AG10803 (cell line): ENCODE measurements at regions not wholly inside any gene's neighbourhood (a gene's known extent, or its start where the extent isn't known, plus 50 kb on each side); places are given as distances from the start of the nearest gene placed in this dataset.

ENCODE experiments used
- DNase-seq: peaks from one replicate; pipeline ENCODE4 v3.0.0; 2010; ENCODE audit warnings: low read depth
- H3K4me3 ChIP-seq: 2 replicates; pipeline ENCODE4 v1.5.1; 2011; ENCODE audit warnings: mild to moderate bottlenecking, low read length, control low read depth
- CTCF ChIP-seq: conservative IDR thresholded peaks from 2 replicates; pipeline ENCODE4 v1.5.1; 2011; ENCODE audit warnings: mild to moderate bottlenecking, low read length, control low read depth, inconsistent platforms

- no peak for TF ChIP-seq CTCF
- DNase-seq: no peak
- H3K4me3 ChIP-seq: no peak overlapping the region
These were observed 140.9 kb upstream of the CHORDC1 start for GRCh38 chr11:90363739-90364138.

- TF ChIP-seq CTCF: no peak
- H3K4me3 ChIP-seq: no peak overlapping the region
- no peak for DNase-seq
These were observed 132.4 kb upstream of the CHORDC1 start for GRCh38 chr11:90355200-90355599.

DNA sequence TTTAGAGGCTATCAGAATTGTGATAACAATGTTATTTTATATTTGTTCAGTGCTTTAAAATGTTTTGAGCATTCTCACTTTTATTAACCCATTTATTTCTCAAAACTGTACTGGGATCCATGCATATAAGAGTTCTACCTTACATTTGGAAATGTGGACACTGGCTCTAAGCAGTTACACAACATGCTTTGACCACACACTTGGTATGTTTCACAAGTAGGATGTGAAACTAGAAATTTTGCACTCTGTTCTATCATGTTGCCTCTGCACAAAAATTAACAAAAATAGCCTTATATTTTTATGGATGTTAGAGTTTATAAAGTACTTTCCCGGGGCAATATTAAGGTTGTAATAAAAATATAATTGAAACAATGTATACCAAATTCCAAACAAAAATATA is 126.9 kb upstream of the CHORDC1 start:
- H3K4me3 ChIP-seq: no peak overlapping the region
- DNase-seq: no peak
- TF ChIP-seq CTCF: no peak

GRCh38 chr11:90344546-90344945 is 121.7 kb upstream of the CHORDC1 start:
- no peak for TF ChIP-seq CTCF
- DNase-seq: no peak
- no peak overlapping the region for H3K4me3 ChIP-seq

GRCh38 chr11:90343673-90344072 is 120.8 kb upstream of the CHORDC1 start:
- no peak for DNase-seq
- no peak for TF ChIP-seq CTCF
- no peak overlapping the region for H3K4me3 ChIP-seq

DNA sequence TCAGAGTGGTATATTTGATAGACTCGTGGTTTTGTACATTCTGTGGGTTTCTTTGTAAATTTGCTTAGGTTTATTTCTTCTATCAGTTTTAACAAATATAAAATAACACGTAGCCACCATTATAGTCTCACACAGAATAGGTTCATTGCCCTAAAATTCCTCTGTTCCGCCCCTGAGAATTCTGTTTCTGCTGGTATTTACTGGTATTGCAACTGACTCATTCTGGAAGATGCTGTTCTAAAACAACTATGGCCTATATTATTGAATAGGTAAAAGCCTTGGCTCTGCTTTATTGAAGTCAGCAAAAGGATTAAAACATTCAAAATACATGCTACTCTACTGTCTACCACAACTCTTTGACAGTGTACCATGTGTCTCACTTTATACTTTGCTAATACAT is 119.1 kb upstream of the CHORDC1 start:
- no peak overlapping the region for H3K4me3 ChIP-seq
- TF ChIP-seq CTCF: no peak
- no peak for DNase-seq

GRCh38 chr11:90332415-90332814 is 109.6 kb upstream of the CHORDC1 start:
- DNase-seq: no peak
- no peak for TF ChIP-seq CTCF
- H3K4me3 ChIP-seq: no peak overlapping the region
